Endodermal cell (in vitro differentiated cells): ENCODE measurements at regions not wholly inside any gene's neighbourhood (a gene's known extent, or its start where the extent isn't known, plus 50 kb on each side); places are given as distances from the start of the nearest gene placed in this dataset.

ENCODE experiments used
- DNase-seq: peaks from one replicate; pipeline ENCODE4 v3.0.0-alpha.2; 2017
- H3K27ac ChIP-seq: 2 replicates; pipeline ENCODE4 v1.5.1; 2013; ENCODE audit warnings: mild to moderate bottlenecking, low read depth, low read length, moderate library complexity
- H3K27me3 ChIP-seq: 2 replicates; pipeline ENCODE4 v1.6.1; 2013; ENCODE audit warnings: mild to moderate bottlenecking, low read length, moderate library complexity; ENCODE audit not compliant: insufficient read depth, control insufficient read depth, poor library complexity, severe bottlenecking
- H3K36me3 ChIP-seq: 2 replicates; pipeline ENCODE4 v1.7.0; 2013; ENCODE audit warnings: mild to moderate bottlenecking, low read length, moderate library complexity; ENCODE audit not compliant: control insufficient read depth, insufficient read depth
- H3K4me1 ChIP-seq: one replicate; pipeline ENCODE4 v1.7.0; 2013; ENCODE audit warnings: low read length; ENCODE audit not compliant: control insufficient read depth, insufficient read depth
- H3K4me3 ChIP-seq: 2 replicates; pipeline ENCODE4 v1.5.1; 2013; ENCODE audit warnings: mild to moderate bottlenecking, low read length, moderate library complexity
- H3K9ac ChIP-seq: 2 replicates; pipeline ENCODE4 v1.6.1; 2013; ENCODE audit warnings: mild to moderate bottlenecking, low read length, moderate library complexity; ENCODE audit not compliant: poor library complexity, severe bottlenecking; ENCODE audit errors: extremely low read depth
- H3K9me3 ChIP-seq: 2 replicates; pipeline ENCODE4 v1.6.1; 2013; ENCODE audit warnings: mild to moderate bottlenecking, low read length, moderate library complexity; ENCODE audit not compliant: control insufficient read depth
- H3K27ac Mint-ChIP-seq: 2 replicates; pipeline ENCODE4 v1.8.0; 2020; ENCODE audit warnings: mixed read lengths
- H3K27me3 Mint-ChIP-seq: 2 replicates; pipeline ENCODE4 v1.8.0; 2021; ENCODE audit warnings: mild to moderate bottlenecking, mixed read lengths; ENCODE audit not compliant: insufficient read depth
- H3K36me3 Mint-ChIP-seq: 2 replicates; pipeline ENCODE4 v1.8.0; 2020; ENCODE audit warnings: low read depth, mixed read lengths
- H3K4me1 Mint-ChIP-seq: 2 replicates; pipeline ENCODE4 v1.8.0; 2020; ENCODE audit warnings: mixed read lengths
- H3K4me3 Mint-ChIP-seq: 2 replicates; pipeline ENCODE4 v1.8.0; 2020; ENCODE audit warnings: mild to moderate bottlenecking, moderate library complexity, mixed read lengths
- H3K9me3 Mint-ChIP-seq: 2 replicates; pipeline ENCODE4 v1.8.0; 2020; ENCODE audit warnings: mild to moderate bottlenecking, mixed read lengths
- CTCF ChIP-seq: fragments of 200-600 bp; sonication (generic); conservative IDR thresholded peaks from 2 replicates; pipeline ENCODE4 v1.5.0; 2021; ENCODE audit warnings: antibody characterized with exemption, mild to moderate bottlenecking
- WGBS, 2 experiments: methylation state at CpG; one replicate each; pipeline versions ENCODE4 v1.1.5 to v1.1.7; 2013; ENCODE audit warnings: missing lambda C conversion rate in 2 of 2, mixed read lengths in 1 of 2; ENCODE audit not compliant: insufficient coverage in 1 of 2, insufficient read length in 1 of 2; 5-methylcytosine and 5-hydroxymethylcytosine counted together

- no peak overlapping the region for H3K27ac ChIP-seq
- H3K9me3 ChIP-seq: no peaks in the 10 kb centered on the region
- DNase-seq: no peak
- Mint-ChIP-seq H3K36me3 (no peaks in the 10 kb centered on the region), H3K4me1 (no peaks in the 10 kb centered on the region), H3K27ac (no peak overlapping the region), H3K4me3 (no peak overlapping the region), H3K9me3 (peaks cover 2% of the 10 kb centered on the region), H3K27me3 (no peaks in the 10 kb centered on the region)
- no peak overlapping the region for H3K4me3 ChIP-seq
- TF ChIP-seq CTCF: no peak
- H3K9ac ChIP-seq: no peak overlapping the region
- H3K4me1 ChIP-seq: no peaks in the 10 kb centered on the region
- 90% methylated on average over 1 of the region's 1 CpG; no CpG with 5 or more reads in 1 of the 2 experiments for WGBS, 2 experiments
- H3K27me3 ChIP-seq: no peaks in the 10 kb centered on the region
- H3K36me3 ChIP-seq: no peaks in the 10 kb centered on the region
Observed at GRCh38 chr2:187003611-187004010, 154.6 kb upstream of the ZSWIM2 start.

- TF ChIP-seq CTCF: no peak
- Histone ChIP-seq H3K27ac (no peak overlapping the region), H3K36me3 (no peaks in the 10 kb centered on the region), H3K4me3 (no peak overlapping the region), H3K9me3 (no peaks in the 10 kb centered on the region), H3K27me3 (no peaks in the 10 kb centered on the region), H3K9ac (no peak overlapping the region), H3K4me1 (no peaks in the 10 kb centered on the region)
- H3K27me3 Mint-ChIP-seq: no peaks in the 10 kb centered on the region
- H3K36me3 Mint-ChIP-seq: no peaks in the 10 kb centered on the region
- DNase-seq: no peak
- 95 to 96% methylated on average over 30 to 32 of the region's 32 CpGs for WGBS, 2 experiments
- no peak overlapping the region for H3K27ac Mint-ChIP-seq
- no peak overlapping the region for H3K4me3 Mint-ChIP-seq
- H3K4me1 Mint-ChIP-seq: no peaks in the 10 kb centered on the region
- peaks cover 2% of the 10 kb centered on the region for H3K9me3 Mint-ChIP-seq
Observed at GRCh38 chr2:187003038-187003554, 154.1 kb upstream of the ZSWIM2 start.

- Histone ChIP-seq H3K9ac (no peak overlapping the region), H3K9me3 (no peaks in the 10 kb centered on the region), H3K4me1 (no peaks in the 10 kb centered on the region), H3K36me3 (no peaks in the 10 kb centered on the region), H3K27ac (no peak overlapping the region), H3K27me3 (no peaks in the 10 kb centered on the region), H3K4me3 (no peak overlapping the region)
- Mint-ChIP-seq H3K4me3 (no peak overlapping the region), H3K9me3 (peaks cover 2% of the 10 kb centered on the region), H3K4me1 (no peaks in the 10 kb centered on the region), H3K27ac (no peak overlapping the region), H3K36me3 (no peaks in the 10 kb centered on the region), H3K27me3 (no peaks in the 10 kb centered on the region)
- no peak for DNase-seq
- WGBS, 2 experiments: 94 to 96% methylated on average over 10 to 18 of the region's 18 CpGs
- no peak for TF ChIP-seq CTCF
Observed at GRCh38 chr2:187002242-187002641, 153.3 kb upstream of the ZSWIM2 start.
